Kidney (tissue), 13 donors: ENCODE measurements at regions not wholly inside any gene's neighbourhood (a gene's known extent, or its start where the extent isn't known, plus 50 kb on each side); places are given as distances from the start of the nearest gene placed in this dataset.

ENCODE experiments used
- DNase-seq, 5 donors: peaks; one replicate each; pipeline ENCODE4 v3.0.0-alpha.2; 2013 to 2020
- FAIRE-seq: peaks from 2 replicates; lab custom pipeline; 2012; peaks lifted over from hg19 to GRCh38; lab: Jason Lieb, UNC
- H3K27ac ChIP-seq, 2 donors: one replicate each; pipeline ENCODE4 v1.7.0; 2013; ENCODE audit warnings: low read depth in 2 of 2, low read length in 2 of 2, inconsistent platforms in 1 of 2
- H3K27me3 ChIP-seq: one replicate; pipeline ENCODE4 v1.7.1; 2013; ENCODE audit warnings: low read length, inconsistent platforms; ENCODE audit not compliant: control insufficient read depth, insufficient read depth
- H3K36me3 ChIP-seq, 3 donors: one replicate each; pipeline versions ENCODE4 v1.7.0 to v1.7.1; 2013; ENCODE audit warnings: low read length in 3 of 3, control low read depth in 1 of 3, inconsistent platforms in 1 of 3; ENCODE audit not compliant: insufficient read depth in 3 of 3, control insufficient read depth in 2 of 3
- H3K4me1 ChIP-seq, 3 donors: one replicate each; pipeline versions ENCODE4 v1.7.0 to v1.7.1; 2013; ENCODE audit warnings: low read length in 3 of 3, inconsistent platforms in 1 of 3, low read depth in 1 of 3; ENCODE audit not compliant: control insufficient read depth in 2 of 3, insufficient read depth in 2 of 3
- H3K4me3 ChIP-seq, 3 donors: one replicate each; pipeline versions ENCODE4 v1.7.0 to v1.8.1; 2013; ENCODE audit warnings: low read length in 3 of 3, control low read depth in 1 of 3, inconsistent platforms in 1 of 3
- H3K9ac ChIP-seq, 3 donors: one replicate each; pipeline versions ENCODE4 v1.7.0 to v1.7.1; 2013; ENCODE audit warnings: low read length in 3 of 3, control low read depth in 1 of 3, inconsistent platforms in 1 of 3
- H3K9me3 ChIP-seq, 3 donors: one replicate each; pipeline versions ENCODE4 v1.7.0 to v1.7.1; 2013; ENCODE audit warnings: low read length in 3 of 3, control low read depth in 1 of 3, inconsistent platforms in 1 of 3; ENCODE audit not compliant: control insufficient read depth in 2 of 3, insufficient read depth in 1 of 3
- CTCF ChIP-seq: IDR thresholded peaks from 3 replicates; pipeline ENCODE4 v1.5.1; 2012; ENCODE audit warnings: mild to moderate bottlenecking, moderate library complexity, borderline replicate concordance; ENCODE audit not compliant: insufficient read depth; ENCODE audit errors: extremely low read depth
- intact Hi-C: fragments of 100-400 bp; cut with DNase I; formaldehyde crosslinking; loops from one replicate; pipeline ENCODE4 v1.11.1; 2022
- donor health status: control.
- donor health status: control.
- donor health status: control.
- donor health status: control.
- donor health status: control.
- donor health status: DM: yes; HTN: yes; CAD: no.
- donor health status: Normal renal cell carcinoma (clear cell type).

GRCh38 chr3:137207616-137208015 lies 249.8 kb downstream of the IL20RB start:
- H3K27me3 ChIP-seq = no peaks in the 10 kb centered on the region
- TF ChIP-seq CTCF = no peak
- DNase-seq (no peak), FAIRE-seq (no peak)
- H3K4me1 ChIP-seq = no peaks in the 10 kb centered on the region
- H3K9me3 ChIP-seq = no peaks in the 10 kb centered on the region
- H3K4me3 ChIP-seq = no peak overlapping the region
- H3K27ac ChIP-seq = no peak overlapping the region
- no peak overlapping the region for H3K9ac ChIP-seq
- intact Hi-C loops = no loop called here
- no peaks in the 10 kb centered on the region for H3K36me3 ChIP-seq

- DNase-seq (peak in 1 of 5 donors; percentile 11), FAIRE-seq (no peak)
- H3K9me3 ChIP-seq = peaks cover 0 to 8% (median 0%) of the 10 kb centered on the region in 3 donors
- H3K9ac ChIP-seq = no peak overlapping the region
- no peaks in the 10 kb centered on the region for H3K4me1 ChIP-seq
- no peaks in the 10 kb centered on the region for H3K36me3 ChIP-seq
- TF ChIP-seq CTCF = no peak
- H3K27me3 ChIP-seq = no peaks in the 10 kb centered on the region
- intact Hi-C loops = no loop called here
- no peak overlapping the region for H3K4me3 ChIP-seq
- no peak overlapping the region for H3K27ac ChIP-seq
Observed at GRCh38 chr3:137217733-137218132, 259.9 kb downstream of the IL20RB start.

GRCh38 chr3:137219801-137220445 lies 262.1 kb downstream of the IL20RB start:
- FAIRE-seq (no peak), DNase-seq (no peak)
- Histone ChIP-seq H3K9me3 (peaks cover 0 to 8% (median 0%) of the 10 kb centered on the region in 3 donors), H3K9ac (no peak overlapping the region), H3K4me3 (no peak overlapping the region), H3K36me3 (no peaks in the 10 kb centered on the region), H3K27ac (no peak overlapping the region), H3K27me3 (no peaks in the 10 kb centered on the region), H3K4me1 (no peaks in the 10 kb centered on the region)
- intact Hi-C loops = no loop called here
- TF ChIP-seq CTCF = no peak
